Stomach (tissue), 4 donors: ENCODE measurements at regions not wholly inside any gene's neighbourhood (a gene's known extent, or its start where the extent isn't known, plus 50 kb on each side); places are given as distances from the start of the nearest gene placed in this dataset.

Experiments
- CTCF ChIP-seq, 7 experiments: fragments of 450-650 bp in 4 of 7; fragments of 200-600 bp in 3 of 7; sonication (generic) in 3 of 7; IDR thresholded peaks; one replicate each; pipeline ENCODE4 v1.5.1; 2016 to 2019; ENCODE audit warnings: antibody characterized with exemption in 7 of 7, control low read depth in 2 of 7, mild to moderate bottlenecking in 1 of 7
- POLR2A ChIP-seq, 4 donors: fragments of 450-650 bp; IDR thresholded peaks; one replicate each; pipeline ENCODE4 v1.6.1; 2016; ENCODE audit warnings: antibody characterized with exemption in 4 of 4, control low read depth in 2 of 4, mild to moderate bottlenecking in 1 of 4, moderate library complexity in 1 of 4
- POLR2AphosphoS5 ChIP-seq, 3 donors: sonication (generic); formaldehyde crosslinking; IDR thresholded peaks; one replicate each; pipeline ENCODE4 v1.6.1; 2016; ENCODE audit warnings: antibody characterized with exemption in 3 of 3

- TF ChIP-seq CTCF (IDR thresholded peaks at IDR 0.05) (no peak), POLR2A (IDR thresholded peaks at IDR 0.05) (no peak), POLR2AphosphoS5 (IDR thresholded peaks at IDR 0.05) (no peak)
These were observed 863.5 kb upstream of the MGAT4C start for GRCh38 chr12:87119713-87120112.
